ENCODE measurements at regions not wholly inside any gene's neighbourhood (a gene's known extent, or its start where the extent isn't known, plus 50 kb on each side); places are given as distances from the start of the nearest gene placed in this dataset.

GRCh38 chr13:80509264-80509663 lies 168.3 kb upstream of the SPRY2 start:
- H3K36me3 ChIP-seq (ENCODE audit: control insufficient read depth in 2 of 2, extremely low read depth in 1 of 2, insufficient read depth in 2 of 2, low read length in 2 of 2), result no peaks in the 10 kb centered on the region
- ChIA-PET CTCF (no interaction called here), POLR2A (no interaction called here)
- H3K27me3 ChIP-seq (ENCODE audit: control insufficient read depth in 2 of 2, insufficient read depth in 2 of 2, low read length in 2 of 2), result no peaks in the 10 kb centered on the region
- no peak overlapping the region for H2AFZ ChIP-seq (ENCODE audit: low read depth, low read length)
- no peak for FAIRE-seq
- no peaks in the 10 kb centered on the region for H3K9me3 ChIP-seq (replicated peaks; ENCODE audit: control insufficient read depth, insufficient read depth, low read length)
- dilution Hi-C loops (cut with MboI; ENCODE audit: extremely low pct_ligation_motif_present, low sequenced_read_pairs), result no loop called here
- no peak for TF ChIP-seq POLR2A (IDR thresholded peaks at IDR 0.05; ENCODE audit: low read depth, low read length)
- no peak for TF ChIP-seq MAX (IDR thresholded peaks at IDR 0.05; ENCODE audit: insufficient read depth, insufficient read length)
- no peak for TF ChIP-seq MYC (IDR thresholded peaks at IDR 0.05; ENCODE audit: low read depth, low read length)
- no peak for TF ChIP-seq JUN (IDR thresholded peaks at IDR 0.05; ENCODE audit: borderline replicate concordance, insufficient read depth, insufficient read length, low read depth)
- TF ChIP-seq GATA2 (IDR thresholded peaks at IDR 0.05; ENCODE audit: insufficient read depth, insufficient read length, low read depth, low read length), result no peak
- TF ChIP-seq POLR2AphosphoS5 (IDR thresholded peaks at IDR 0.05; ENCODE audit: insufficient read depth, low read depth, low read length), result no peak
- TF ChIP-seq FOS (IDR thresholded peaks at IDR 0.05; ENCODE audit: borderline replicate concordance, insufficient read depth, low read length), result no peak
- no peak for TF ChIP-seq CTCF (IDR thresholded peaks at IDR 0.05; ENCODE audit: extremely low read depth in 1 of 2, insufficient read depth in 1 of 2, low read depth in 1 of 2, low read length in 2 of 2)
- no peak for TF ChIP-seq EZH2 (IDR thresholded peaks at IDR 0.05; ENCODE audit: borderline replicate concordance, low read depth, low read length, severe bottlenecking)
- no peaks in the 10 kb centered on the region for H3K79me2 ChIP-seq (ENCODE audit: control insufficient read depth, insufficient read depth, low read length)
- H4K20me1 ChIP-seq (replicated peaks; ENCODE audit: control insufficient read depth, extremely low read depth, insufficient read depth, low read length), result no peaks in the 10 kb centered on the region
- DNase-seq (ENCODE audit: low read depth, low spot score), result no peak
- H3K9ac ChIP-seq (replicated peaks; ENCODE audit: extremely low read depth, insufficient read depth, low read length), result no peak overlapping the region
- H3K4me2 ChIP-seq (ENCODE audit: insufficient read depth, low read length), result no peak overlapping the region
- no TSS peak for BruUV-seq (replicated peaks)
- H3K27ac ChIP-seq (ENCODE audit: insufficient read depth, low read depth, low read length), result no peak overlapping the region
- no peaks in the 10 kb centered on the region for H3K4me1 ChIP-seq (ENCODE audit: control insufficient read depth, extremely low read depth, insufficient read depth, low read length)
- intact Hi-C loops (cut with micrococcal nuclease), result no loop called here
- H3K9me1 ChIP-seq (replicated peaks; ENCODE audit: control insufficient read depth, extremely low read depth, insufficient read depth, low read length), result no peaks in the 10 kb centered on the region
- no peak overlapping the region for H3K4me3 ChIP-seq (replicated peaks in 1 of 3; ENCODE audit: insufficient read depth in 1 of 3, low read depth in 1 of 3, low read length in 3 of 3)

All from endothelial cell of umbilical vein (primary cell).